ENCODE measurements at regions not wholly inside any gene's neighbourhood (a gene's known extent, or its start where the extent isn't known, plus 50 kb on each side); places are given as distances from the start of the nearest gene placed in this dataset.
A peak's percentile ranks its signal among the peaks of the same experiment; 100 is the strongest.

DNA sequence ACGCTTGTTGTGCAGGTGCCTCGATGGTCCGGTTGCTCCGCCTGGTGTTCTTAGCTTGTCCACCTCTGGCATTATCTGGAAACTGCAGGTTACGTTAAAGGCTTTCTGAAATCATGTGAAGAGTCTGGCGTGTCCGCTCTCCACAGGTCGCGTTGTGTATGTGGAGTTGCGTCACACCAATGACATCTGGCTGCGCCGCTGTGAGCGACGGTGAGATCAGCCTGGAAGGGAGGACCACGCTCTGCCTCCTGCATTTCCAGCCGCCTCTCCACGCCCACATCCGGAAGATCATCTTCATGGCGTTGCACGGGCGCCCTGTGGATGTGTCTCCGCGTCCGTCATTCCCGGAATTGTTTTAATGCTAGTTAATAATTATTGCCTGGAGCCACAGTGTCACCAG is 50.6 kb upstream of the GALNT9 start:
- Histone ChIP-seq H3K4me3 (ENCODE audit: low read length in 3 of 3) (no peak overlapping the region), H3K4me1 (ENCODE audit: control insufficient read depth in 2 of 3, insufficient read depth in 2 of 3, low read depth in 1 of 3, low read length in 3 of 3) (peaks cover 0 to 3% (median 0%) of the 10 kb centered on the region in 3 donors), H3K9me3 (ENCODE audit: control insufficient read depth in 2 of 3, insufficient read depth in 1 of 3, low read length in 3 of 3) (no peaks in the 10 kb centered on the region), H3K36me3 (ENCODE audit: control insufficient read depth in 2 of 3, insufficient read depth in 3 of 3, low read length in 3 of 3) (no peaks in the 10 kb centered on the region), H3K27me3 (ENCODE audit: control insufficient read depth, insufficient read depth, low read length) (peaks cover 15% of the 10 kb centered on the region), H3K27ac (ENCODE audit: low read depth in 2 of 2, low read length in 2 of 2) (no peak overlapping the region), H3K9ac (ENCODE audit: low read length in 3 of 3) (no peak overlapping the region)
- FAIRE-seq, result no peak
- intact Hi-C loops (cut with DNase I), result no loop called here
- peak in 1 of 5 donors; percentile 61 for DNase-seq
- TF ChIP-seq, protein P1, sequence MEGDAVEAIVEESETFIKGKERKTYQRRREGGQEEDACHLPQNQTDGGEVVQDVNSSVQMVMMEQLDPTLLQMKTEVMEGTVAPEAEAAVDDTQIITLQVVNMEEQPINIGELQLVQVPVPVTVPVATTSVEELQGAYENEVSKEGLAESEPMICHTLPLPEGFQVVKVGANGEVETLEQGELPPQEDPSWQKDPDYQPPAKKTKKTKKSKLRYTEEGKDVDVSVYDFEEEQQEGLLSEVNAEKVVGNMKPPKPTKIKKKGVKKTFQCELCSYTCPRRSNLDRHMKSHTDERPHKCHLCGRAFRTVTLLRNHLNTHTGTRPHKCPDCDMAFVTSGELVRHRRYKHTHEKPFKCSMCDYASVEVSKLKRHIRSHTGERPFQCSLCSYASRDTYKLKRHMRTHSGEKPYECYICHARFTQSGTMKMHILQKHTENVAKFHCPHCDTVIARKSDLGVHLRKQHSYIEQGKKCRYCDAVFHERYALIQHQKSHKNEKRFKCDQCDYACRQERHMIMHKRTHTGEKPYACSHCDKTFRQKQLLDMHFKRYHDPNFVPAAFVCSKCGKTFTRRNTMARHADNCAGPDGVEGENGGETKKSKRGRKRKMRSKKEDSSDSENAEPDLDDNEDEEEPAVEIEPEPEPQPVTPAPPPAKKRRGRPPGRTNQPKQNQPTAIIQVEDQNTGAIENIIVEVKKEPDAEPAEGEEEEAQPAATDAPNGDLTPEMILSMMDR (IDR thresholded peaks at IDR 0.05; ENCODE audit: borderline replicate concordance, extremely low read depth, insufficient read depth), result no peak

DNA sequence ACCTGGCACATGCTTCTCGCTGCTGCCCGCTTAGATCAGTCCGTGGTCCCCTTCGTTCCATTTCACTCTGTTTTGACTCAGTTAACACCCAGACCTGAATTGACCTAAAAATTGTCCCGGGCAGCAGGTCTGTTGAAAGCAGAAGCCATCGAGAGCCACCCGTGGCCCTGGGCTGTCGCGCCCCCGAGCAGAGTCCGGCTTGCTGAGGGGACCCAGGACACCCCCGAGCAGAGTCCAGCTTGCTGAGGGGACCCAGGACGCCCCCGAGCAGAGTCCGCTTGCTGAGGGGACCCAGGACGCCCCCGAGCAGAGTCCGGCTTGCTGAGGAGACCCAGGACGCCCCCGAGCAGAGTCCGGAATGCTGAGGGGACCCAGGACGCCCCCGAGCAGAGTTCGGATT is 50.2 kb upstream of the GALNT9 start:
- peaks cover 15% of the 10 kb centered on the region for H3K27me3 ChIP-seq (ENCODE audit: control insufficient read depth, insufficient read depth, low read length)
- FAIRE-seq, result no peak
- no peaks in the 10 kb centered on the region for H3K36me3 ChIP-seq (ENCODE audit: control insufficient read depth in 2 of 3, insufficient read depth in 3 of 3, low read length in 3 of 3)
- no peak overlapping the region for H3K9ac ChIP-seq (ENCODE audit: low read length in 3 of 3)
- intact Hi-C loops (cut with DNase I), result no loop called here
- no peak for DNase-seq
- H3K4me1 ChIP-seq (ENCODE audit: control insufficient read depth in 2 of 3, insufficient read depth in 2 of 3, low read depth in 1 of 3, low read length in 3 of 3), result no peaks in the 10 kb centered on the region
- no peak overlapping the region for H3K27ac ChIP-seq (ENCODE audit: low read depth in 2 of 2, low read length in 2 of 2)
- no peaks in the 10 kb centered on the region for H3K9me3 ChIP-seq (ENCODE audit: control insufficient read depth in 2 of 3, insufficient read depth in 1 of 3, low read length in 3 of 3)
- no peak overlapping the region for H3K4me3 ChIP-seq (ENCODE audit: low read length in 3 of 3)
- TF ChIP-seq, protein P1 (IDR thresholded peaks at IDR 0.05; ENCODE audit: borderline replicate concordance, extremely low read depth, insufficient read depth), result no peak
